ENCODE measurements at regions not wholly inside any gene's neighbourhood (a gene's known extent, or its start where the extent isn't known, plus 50 kb on each side); places are given as distances from the start of the nearest gene placed in this dataset.

DNA sequence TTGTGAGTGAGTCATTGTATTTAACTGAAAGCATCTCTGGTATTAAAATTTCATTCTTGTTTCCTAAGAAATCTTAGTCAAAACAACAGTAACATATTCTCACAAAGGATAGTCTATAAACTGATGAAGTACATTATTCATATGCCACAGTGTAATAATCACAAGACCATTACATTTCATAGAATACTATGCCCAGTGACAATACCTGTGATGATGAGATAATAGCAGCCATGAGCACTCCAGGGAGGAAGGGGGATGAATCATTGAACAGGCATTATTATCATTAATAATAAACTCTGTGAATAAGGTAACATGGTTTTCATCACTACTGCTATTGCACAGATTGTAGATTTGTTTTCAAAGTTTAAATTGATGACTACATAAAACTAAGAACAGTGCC is 667.9 kb downstream of the EPM2A start:
- Histone ChIP-seq H3K4me1 (no peaks in the 10 kb centered on the region), H3K27me3 (no peaks in the 10 kb centered on the region), H3K9me3 (no peaks in the 10 kb centered on the region), H3K4me3 (no peak overlapping the region), H3K27ac (no peak overlapping the region), H3K36me3 (no peaks in the 10 kb centered on the region)
- no peak for TF ChIP-seq EP300 (IDR thresholded peaks at IDR 0.05)
- TF ChIP-seq CTCF (IDR thresholded peaks at IDR 0.05), result no peak
- TF ChIP-seq POLR2A (IDR thresholded peaks at IDR 0.05), result no peak
- no peak for TF ChIP-seq POLR2AphosphoS5 (IDR thresholded peaks at IDR 0.05)
- no peak for DNase-seq (ENCODE audit: low spot score in 2 of 2)

- H3K4me3 ChIP-seq, result no peak overlapping the region
- H3K9me3 ChIP-seq, result no peaks in the 10 kb centered on the region
- no peak for TF ChIP-seq POLR2AphosphoS5 (IDR thresholded peaks at IDR 0.05)
- no peak for TF ChIP-seq CTCF (IDR thresholded peaks at IDR 0.05)
- no peaks in the 10 kb centered on the region for H3K4me1 ChIP-seq
- H3K27me3 ChIP-seq, result no peaks in the 10 kb centered on the region
- no peak overlapping the region for H3K27ac ChIP-seq
- DNase-seq (ENCODE audit: low spot score in 2 of 2), result no peak
- no peaks in the 10 kb centered on the region for H3K36me3 ChIP-seq
Measured at GRCh38 chr6:145068577-145068976, 666.7 kb downstream of the EPM2A start.

DNA sequence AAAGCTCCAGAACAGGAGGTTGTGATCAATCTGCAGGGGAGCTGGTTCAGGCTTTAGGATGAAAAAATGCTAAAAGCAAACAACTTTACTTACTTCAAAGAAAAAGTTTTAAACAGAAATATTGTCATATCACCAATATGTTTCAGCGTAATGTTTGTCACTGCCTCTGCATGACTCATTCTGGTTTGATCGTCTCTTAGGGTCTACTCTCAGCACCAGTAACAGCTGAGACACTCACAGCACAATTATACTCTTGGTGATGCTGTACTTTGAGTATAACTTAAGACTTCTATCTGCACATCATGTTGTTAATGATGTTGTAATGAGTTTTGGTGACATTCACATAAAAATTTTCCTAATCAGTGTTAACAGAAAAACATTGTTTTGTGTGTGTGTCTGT is 665.4 kb downstream of the EPM2A start:
- Histone ChIP-seq H3K9me3 (no peaks in the 10 kb centered on the region), H3K4me3 (no peak overlapping the region), H3K27me3 (no peaks in the 10 kb centered on the region), H3K4me1 (no peaks in the 10 kb centered on the region), H3K27ac (no peak overlapping the region), H3K36me3 (no peaks in the 10 kb centered on the region)
- 88% methylated on average over 2 of the region's 2 CpGs for WGBS
- DNase-seq (ENCODE audit: low spot score in 2 of 2), result no peak
- TF ChIP-seq CTCF (IDR thresholded peaks at IDR 0.05) (no peak), POLR2A (IDR thresholded peaks at IDR 0.05) (no peak), POLR2AphosphoS5 (IDR thresholded peaks at IDR 0.05) (no peak)

DNA sequence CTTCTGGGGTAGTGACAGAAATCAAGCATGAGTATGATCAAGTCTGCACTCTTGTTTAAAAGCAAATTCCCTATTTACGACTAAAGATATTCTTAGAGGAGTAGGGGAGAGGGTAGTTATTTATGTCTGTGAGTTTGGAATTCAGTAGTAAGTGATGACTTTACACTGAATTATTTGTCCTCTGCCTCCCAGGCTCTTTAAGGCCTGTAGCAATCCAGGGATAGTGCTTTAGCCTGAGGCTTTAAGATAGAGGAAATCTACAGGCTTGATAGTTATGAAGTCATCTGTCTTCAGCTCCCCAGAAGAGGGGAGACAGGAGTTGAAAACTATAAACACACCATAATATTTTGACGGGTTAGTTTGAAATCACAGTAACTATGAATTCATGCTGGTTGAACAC is 664.5 kb downstream of the EPM2A start:
- Histone ChIP-seq H3K27me3 (no peaks in the 10 kb centered on the region), H3K4me1 (no peaks in the 10 kb centered on the region), H3K9me3 (no peaks in the 10 kb centered on the region), H3K36me3 (no peaks in the 10 kb centered on the region), H3K4me3 (no peak overlapping the region), H3K27ac (no peak overlapping the region)
- TF ChIP-seq CTCF (IDR thresholded peaks at IDR 0.05), result no peak
- TF ChIP-seq POLR2A (IDR thresholded peaks at IDR 0.05), result no peak
- TF ChIP-seq EP300 (IDR thresholded peaks at IDR 0.05), result no peak
- no peak for TF ChIP-seq POLR2AphosphoS5 (IDR thresholded peaks at IDR 0.05)
- WGBS, result 81% methylated on average over 2 of the region's 2 CpGs
- no peak for DNase-seq (ENCODE audit: low spot score in 2 of 2)

- Histone ChIP-seq H3K36me3 (no peaks in the 10 kb centered on the region), H3K4me1 (no peaks in the 10 kb centered on the region), H3K4me3 (no peak overlapping the region), H3K9me3 (peaks cover 7% of the 10 kb centered on the region), H3K27ac (no peak overlapping the region), H3K27me3 (no peaks in the 10 kb centered on the region)
- 69% methylated on average over 2 of the region's 2 CpGs for WGBS
- no peak for TF ChIP-seq POLR2A (IDR thresholded peaks at IDR 0.05)
- TF ChIP-seq EP300 (IDR thresholded peaks at IDR 0.05), result no peak
- TF ChIP-seq POLR2AphosphoS5 (IDR thresholded peaks at IDR 0.05), result no peak
- no peak for TF ChIP-seq CTCF (IDR thresholded peaks at IDR 0.05)
- DNase-seq (ENCODE audit: low spot score in 2 of 2), result no peak
Measured at GRCh38 chr6:145071836-145072235, 663.5 kb downstream of the EPM2A start.

Measured in suprapubic skin (tissue), 4 donors.